HG03575 (cell line): ENCODE measurements at regions not wholly inside any gene's neighbourhood (a gene's known extent, or its start where the extent isn't known, plus 50 kb on each side); places are given as distances from the start of the nearest gene placed in this dataset.

Experiments
- ATAC-seq: cut with Tn5 transposase; IDR thresholded peaks from one replicate; pipeline ENCODE4 v1.9.1; 2021; ENCODE audit not compliant: unreplicated experiment, insufficient number of reproducible peaks, low FRiP score; ENCODE audit errors: extremely low read depth

- ATAC-seq = no peak
These were observed 468.2 kb upstream of the ARID1B start for GRCh38 chr6:156309017-156309416.

DNA sequence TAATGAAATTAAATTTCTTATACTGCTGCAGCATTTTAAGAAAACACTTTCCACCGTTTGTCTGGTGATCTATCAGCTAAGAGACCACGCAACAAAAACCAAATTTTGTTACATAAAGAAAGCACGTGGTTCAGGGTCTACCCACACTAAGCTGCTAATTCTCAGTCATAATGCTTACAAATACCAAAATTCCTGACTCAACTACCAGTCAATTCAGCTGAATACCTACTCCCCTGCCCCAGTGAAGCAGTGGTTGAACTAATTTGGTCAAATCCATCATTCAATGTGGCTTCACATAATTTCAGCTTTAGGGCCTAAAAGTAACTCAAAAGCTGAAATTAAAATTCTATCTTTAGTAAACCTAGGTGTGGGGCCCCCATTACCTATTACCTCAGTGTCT is 468.6 kb upstream of the ARID1B start:
- ATAC-seq = no peak

- no peak for ATAC-seq
These were observed 470.6 kb upstream of the ARID1B start for GRCh38 chr6:156306531-156306930.

GRCh38 chr6:156283091-156283490 is 494.1 kb upstream of the ARID1B start:
- no peak for ATAC-seq

- no peak for ATAC-seq
These were observed 495.1 kb upstream of the ARID1B start for GRCh38 chr6:156282087-156282486.

DNA sequence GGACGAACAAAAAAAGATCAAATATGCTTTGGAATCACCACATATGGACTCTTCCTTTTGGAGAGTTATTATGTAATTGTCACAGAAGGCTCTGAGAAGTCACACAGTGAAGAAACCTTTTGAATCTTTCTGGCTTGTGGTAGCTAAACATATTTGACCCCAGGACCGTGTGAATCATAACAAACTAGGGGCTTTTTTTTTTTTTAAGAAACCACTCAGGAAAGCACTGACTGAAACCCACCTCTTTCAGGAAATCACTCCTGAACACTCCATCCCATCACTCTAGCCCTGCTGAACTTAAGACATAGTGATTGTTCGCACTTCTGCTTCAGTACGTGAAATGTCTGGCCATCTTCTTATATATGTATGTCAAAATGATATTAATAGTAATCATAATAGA is 495.9 kb upstream of the ARID1B start:
- ATAC-seq = no peak

- no peak for ATAC-seq
These were observed 497.1 kb upstream of the ARID1B start for GRCh38 chr6:156280065-156280464.

GRCh38 chr6:156279261-156279969 is 497.8 kb upstream of the ARID1B start:
- ATAC-seq = no peak

GRCh38 chr6:156273065-156273711 is 504.0 kb upstream of the ARID1B start:
- no peak for ATAC-seq

GRCh38 chr6:156269751-156270369 is 507.3 kb upstream of the ARID1B start:
- no peak for ATAC-seq

GRCh38 chr6:156268849-156269248 is 508.3 kb upstream of the ARID1B start:
- no peak for ATAC-seq

DNA sequence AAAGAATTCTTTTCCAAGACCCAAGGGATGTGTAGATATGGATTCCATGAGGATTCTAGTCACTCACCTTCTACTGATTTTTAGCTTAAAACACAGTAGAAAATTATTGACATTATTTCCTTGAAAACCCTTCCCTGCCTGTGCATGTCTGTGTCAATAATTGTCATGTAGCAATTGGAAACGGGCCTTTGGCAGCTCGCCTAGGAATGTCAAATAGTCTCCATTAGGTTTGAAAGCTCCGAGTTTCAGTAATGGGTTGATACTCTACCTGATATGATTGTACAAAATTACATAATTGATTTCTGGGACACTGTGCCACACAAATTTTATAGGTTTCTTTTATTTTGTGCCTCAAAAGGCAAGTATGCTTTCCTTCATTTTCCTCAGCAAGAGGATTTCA is 515.2 kb upstream of the ARID1B start:
- ATAC-seq = no peak

- no peak for ATAC-seq
These were observed 516.4 kb upstream of the ARID1B start for GRCh38 chr6:156260815-156261214.

DNA sequence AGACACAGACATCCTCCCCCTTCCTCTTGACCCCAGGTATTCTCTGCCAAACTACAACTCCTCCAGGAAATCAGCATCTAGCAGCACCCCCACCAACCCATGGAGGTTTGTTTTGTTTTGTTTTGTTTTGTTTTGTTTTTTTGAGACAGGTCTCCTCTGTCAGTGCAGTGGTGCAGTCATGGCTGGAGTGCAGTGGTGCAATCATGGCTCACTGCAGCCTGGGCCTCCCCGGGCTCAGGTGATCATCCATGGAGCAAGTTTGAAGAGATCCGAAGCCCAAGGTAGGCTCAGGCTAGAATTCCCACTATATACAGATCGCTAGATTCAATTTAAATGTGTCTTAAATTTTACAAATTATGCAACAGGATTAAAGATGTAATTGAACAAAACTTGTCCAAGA is 518.2 kb upstream of the ARID1B start:
- ATAC-seq = no peak

- no peak for ATAC-seq
These were observed 521.0 kb upstream of the ARID1B start for GRCh38 chr6:156256161-156256560.

DNA sequence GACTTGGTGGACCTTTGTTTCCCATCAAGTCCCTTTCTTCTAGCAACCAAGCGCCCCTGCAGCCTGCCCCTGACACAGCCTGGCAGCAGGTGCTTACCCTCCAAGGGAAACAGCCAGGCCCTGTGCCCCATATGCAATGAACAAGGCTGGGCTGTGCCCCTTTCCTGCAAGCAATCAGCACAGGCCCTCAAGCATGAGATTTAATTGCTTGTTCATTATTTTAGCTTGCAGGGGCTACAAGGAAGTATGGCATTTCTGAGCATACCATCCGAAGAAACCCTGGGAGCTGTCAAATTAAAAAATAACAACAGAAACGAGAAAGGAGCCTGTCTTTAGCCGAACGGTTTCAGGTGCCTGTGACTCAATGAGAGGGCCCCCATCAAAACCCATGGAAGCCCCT is 522.9 kb upstream of the ARID1B start:
- no peak for ATAC-seq

GRCh38 chr6:156250593-156250992 is 526.6 kb upstream of the ARID1B start:
- no peak for ATAC-seq

DNA sequence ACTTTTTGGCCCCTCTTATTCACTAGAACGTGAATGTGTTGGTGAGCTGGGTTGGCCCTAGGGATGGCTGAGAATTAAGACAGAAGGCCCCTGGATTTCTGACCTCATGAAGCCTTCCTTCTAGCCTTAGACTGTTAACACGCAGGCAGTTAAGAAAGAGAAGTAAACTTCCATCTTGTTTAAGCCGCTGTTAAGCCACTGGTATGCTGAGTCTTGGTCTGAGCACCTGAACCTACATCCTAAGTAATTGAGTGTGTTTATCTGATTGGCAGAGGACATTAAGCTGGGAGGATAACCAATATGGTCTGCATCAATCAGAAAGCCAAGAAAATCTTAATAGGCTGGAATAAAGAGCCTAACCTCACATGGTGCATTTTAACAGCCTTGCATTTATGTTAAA is 535.0 kb upstream of the ARID1B start:
- ATAC-seq = no peak

DNA sequence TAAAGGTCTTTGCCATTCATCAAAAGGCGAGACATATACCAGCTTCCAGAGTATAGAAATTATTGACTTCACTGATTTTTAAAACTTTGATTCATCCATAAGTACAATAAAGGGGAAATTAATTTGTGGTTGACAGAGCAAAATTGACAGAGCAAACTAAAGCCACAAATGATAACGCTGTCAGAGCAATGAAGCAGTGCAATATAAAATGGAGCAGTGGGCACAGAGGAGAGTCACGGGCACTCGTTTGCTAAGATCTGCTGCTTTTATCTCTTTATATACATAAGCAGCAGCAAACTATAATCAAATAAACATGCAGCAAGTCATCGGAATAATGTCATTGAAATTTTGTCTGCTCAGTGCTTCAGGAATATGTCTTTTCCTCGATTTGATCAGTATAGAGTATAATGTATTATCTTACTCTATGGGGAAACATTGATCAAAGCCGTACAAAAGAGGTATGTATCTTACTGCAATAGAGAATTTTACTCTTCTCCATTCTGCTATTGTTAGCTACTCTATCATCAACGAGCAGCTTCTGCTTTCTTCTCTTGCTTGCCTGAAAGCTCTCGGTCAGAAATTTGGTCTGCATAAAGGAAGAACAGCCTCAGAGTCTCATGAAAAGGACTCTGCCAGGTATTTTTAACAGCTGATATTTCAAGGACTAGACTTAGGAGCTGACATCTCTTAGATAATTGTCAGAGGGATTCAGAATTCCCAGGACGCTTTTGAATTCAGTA is 546.0 kb upstream of the ARID1B start:
- ATAC-seq = no peak

- no peak for ATAC-seq
These were observed 557.2 kb upstream of the ARID1B start for GRCh38 chr6:156219973-156220372.
